ENCODE measurements at regions not wholly inside any gene's neighbourhood (a gene's known extent, or its start where the extent isn't known, plus 50 kb on each side); places are given as distances from the start of the nearest gene placed in this dataset.

DNA sequence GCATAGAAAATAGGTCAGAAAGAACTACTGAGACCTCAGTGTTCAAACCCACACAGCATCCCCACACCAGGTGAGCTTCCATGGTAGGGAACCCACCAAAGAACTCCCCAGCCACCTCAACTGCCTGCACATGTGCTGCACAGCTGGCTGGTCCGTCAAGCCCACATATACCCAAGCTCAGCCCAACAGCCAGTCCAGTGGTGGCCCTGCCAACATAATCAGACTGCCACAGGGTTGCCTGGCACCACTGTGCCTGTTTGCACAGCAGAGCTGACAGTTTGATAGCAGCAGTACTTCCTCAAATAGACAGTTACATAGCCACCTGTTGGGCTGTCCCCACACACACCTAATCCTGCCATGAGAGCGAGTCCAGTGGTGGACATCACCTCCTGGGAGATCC is 283.3 kb upstream of the PRMT6 start:
- no peaks in the 10 kb centered on the region for H3K36me3 ChIP-seq (replicated peaks in 1 of 2; ENCODE audit: control insufficient read depth in 2 of 2, insufficient read depth in 2 of 2, low read length in 2 of 2)
- H3K9me3 ChIP-seq (replicated peaks in 1 of 2; ENCODE audit: control insufficient read depth in 2 of 2, insufficient read depth in 1 of 2, low read depth in 1 of 2, low read length in 2 of 2), result peaks cover 0 to 6% of the 10 kb centered on the region in 2 donors
- H2BK120ac ChIP-seq (ENCODE audit: low read depth, low read length), result no peak overlapping the region
- H3K4me3 ChIP-seq (ENCODE audit: low read length in 2 of 2), result no peak overlapping the region
- no peak for DNase-seq (ENCODE audit: low spot score)
- H3K18ac ChIP-seq (ENCODE audit: low read length), result peak overlapping the region; percentile 53
- no CpG with 5 or more reads among the region's 2 CpGs for WGBS, 2 donors (ENCODE audit: extremely low coverage in 2 of 2, insufficient read length in 2 of 2, insufficient replicate concordance in 1 of 2)
- no peaks in the 10 kb centered on the region for H3K27me3 ChIP-seq (ENCODE audit: control insufficient read depth in 3 of 3, insufficient read depth in 3 of 3, low read depth in 1 of 3, low read length in 3 of 3)
- peaks cover 0 to 2% of the 10 kb centered on the region in 2 donors for H3K4me1 ChIP-seq (ENCODE audit: control insufficient read depth in 2 of 2, insufficient read depth in 1 of 2, low read depth in 1 of 2, low read length in 2 of 2)
- no peak overlapping the region for H2AFZ ChIP-seq (ENCODE audit: low read length)
- H3K4me2 ChIP-seq (ENCODE audit: insufficient read depth, low read length, poor library complexity, severe bottlenecking), result no peak overlapping the region
- H2BK15ac ChIP-seq (ENCODE audit: low read length), result no peak overlapping the region
- no peaks in the 10 kb centered on the region for H3K79me1 ChIP-seq (ENCODE audit: low read depth, low read length)
- H3K4ac ChIP-seq (ENCODE audit: low read length), result no peak overlapping the region
- H2BK5ac ChIP-seq (ENCODE audit: low read length), result no peak overlapping the region
- H3K9ac ChIP-seq (ENCODE audit: low read depth, low read length, poor library complexity), result no peak overlapping the region
- H3K14ac ChIP-seq (ENCODE audit: low read length), result peak overlapping the region; percentile 10
- no peak overlapping the region for H2AK5ac ChIP-seq (ENCODE audit: low read depth, low read length)
- no peak overlapping the region for H4K91ac ChIP-seq (ENCODE audit: low read depth, low read length, poor library complexity)
- H2BK12ac ChIP-seq (ENCODE audit: low read length), result no peak overlapping the region
- no peak overlapping the region for H4K8ac ChIP-seq (ENCODE audit: low read depth, low read length)
- H3K27ac ChIP-seq (replicated peaks; ENCODE audit: low read length), result no peak overlapping the region
- H3K23ac ChIP-seq (ENCODE audit: low read depth, low read length, poor library complexity), result no peak overlapping the region

DNA sequence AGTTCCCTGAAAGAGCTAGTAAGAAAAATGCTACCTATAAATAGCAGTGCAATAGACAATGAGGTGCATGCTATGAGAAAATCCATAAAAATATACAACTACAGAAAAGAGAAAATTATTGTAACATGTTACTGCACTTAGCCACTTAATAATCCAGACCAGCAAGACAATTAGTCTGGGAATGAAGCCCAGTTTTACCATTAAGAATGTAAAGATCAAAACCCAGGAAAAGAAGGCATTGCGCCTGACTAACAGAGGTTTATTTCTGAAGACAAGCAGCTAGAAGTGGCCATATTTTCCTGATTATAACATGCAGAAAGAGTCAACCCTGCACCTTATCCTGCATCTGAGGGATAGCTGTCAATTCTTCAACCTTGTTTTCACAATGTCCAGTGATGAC is 276.4 kb upstream of the PRMT6 start:
- H2BK5ac ChIP-seq (ENCODE audit: low read length), result no peak overlapping the region
- no peak overlapping the region for H2AK5ac ChIP-seq (ENCODE audit: low read depth, low read length)
- no peak overlapping the region for H2BK120ac ChIP-seq (ENCODE audit: low read depth, low read length)
- no peak overlapping the region for H3K4me3 ChIP-seq (ENCODE audit: low read length in 2 of 2)
- no peaks in the 10 kb centered on the region for H3K36me3 ChIP-seq (replicated peaks in 1 of 2; ENCODE audit: control insufficient read depth in 2 of 2, insufficient read depth in 2 of 2, low read length in 2 of 2)
- H4K8ac ChIP-seq (ENCODE audit: low read depth, low read length), result no peak overlapping the region
- no peak overlapping the region for H2AFZ ChIP-seq (ENCODE audit: low read length)
- no peak overlapping the region for H2BK12ac ChIP-seq (ENCODE audit: low read length)
- H3K9ac ChIP-seq (ENCODE audit: low read depth, low read length, poor library complexity), result no peak overlapping the region
- H3K4me1 ChIP-seq (ENCODE audit: control insufficient read depth in 2 of 2, insufficient read depth in 1 of 2, low read depth in 1 of 2, low read length in 2 of 2), result no peaks in the 10 kb centered on the region
- H3K4ac ChIP-seq (ENCODE audit: low read length), result no peak overlapping the region
- no peak overlapping the region for H3K14ac ChIP-seq (ENCODE audit: low read length)
- H3K79me1 ChIP-seq (ENCODE audit: low read depth, low read length), result no peaks in the 10 kb centered on the region
- no peak overlapping the region for H2BK15ac ChIP-seq (ENCODE audit: low read length)
- no CpG with 5 or more reads among the region's 1 CpG for WGBS, 2 donors (ENCODE audit: extremely low coverage in 2 of 2, insufficient read length in 2 of 2, insufficient replicate concordance in 1 of 2)
- no peak overlapping the region for H4K91ac ChIP-seq (ENCODE audit: low read depth, low read length, poor library complexity)
- H3K4me2 ChIP-seq (ENCODE audit: insufficient read depth, low read length, poor library complexity, severe bottlenecking), result no peak overlapping the region
- H3K27me3 ChIP-seq (ENCODE audit: control insufficient read depth in 3 of 3, insufficient read depth in 3 of 3, low read depth in 1 of 3, low read length in 3 of 3), result no peaks in the 10 kb centered on the region
- no peak overlapping the region for H3K27ac ChIP-seq (replicated peaks; ENCODE audit: low read length)
- no peak for DNase-seq (ENCODE audit: low spot score)
- H3K23ac ChIP-seq (ENCODE audit: low read depth, low read length, poor library complexity), result no peak overlapping the region
- no peak overlapping the region for H3K18ac ChIP-seq (ENCODE audit: low read length)
- no peaks in the 10 kb centered on the region for H3K9me3 ChIP-seq (replicated peaks in 1 of 2; ENCODE audit: control insufficient read depth in 2 of 2, insufficient read depth in 1 of 2, low read depth in 1 of 2, low read length in 2 of 2)

GRCh38 chr1:106780806-106781569 is 275.5 kb upstream of the PRMT6 start:
- no peak overlapping the region for H3K4ac ChIP-seq (ENCODE audit: low read length)
- no peak overlapping the region for H3K4me2 ChIP-seq (ENCODE audit: insufficient read depth, low read length, poor library complexity, severe bottlenecking)
- no peak overlapping the region for H3K14ac ChIP-seq (ENCODE audit: low read length)
- no peak overlapping the region for H3K18ac ChIP-seq (ENCODE audit: low read length)
- no peak overlapping the region for H4K8ac ChIP-seq (ENCODE audit: low read depth, low read length)
- H2AK5ac ChIP-seq (ENCODE audit: low read depth, low read length), result no peak overlapping the region
- no peaks in the 10 kb centered on the region for H3K27me3 ChIP-seq (ENCODE audit: control insufficient read depth in 3 of 3, insufficient read depth in 3 of 3, low read depth in 1 of 3, low read length in 3 of 3)
- H2BK5ac ChIP-seq (ENCODE audit: low read length), result no peak overlapping the region
- H4K91ac ChIP-seq (ENCODE audit: low read depth, low read length, poor library complexity), result no peak overlapping the region
- no peak overlapping the region for H2AFZ ChIP-seq (ENCODE audit: low read length)
- H3K79me1 ChIP-seq (ENCODE audit: low read depth, low read length), result no peaks in the 10 kb centered on the region
- H3K23ac ChIP-seq (ENCODE audit: low read depth, low read length, poor library complexity), result no peak overlapping the region
- H3K4me3 ChIP-seq (ENCODE audit: low read length in 2 of 2), result no peak overlapping the region
- H3K9ac ChIP-seq (ENCODE audit: low read depth, low read length, poor library complexity), result no peak overlapping the region
- no peaks in the 10 kb centered on the region for H3K4me1 ChIP-seq (ENCODE audit: control insufficient read depth in 2 of 2, insufficient read depth in 1 of 2, low read depth in 1 of 2, low read length in 2 of 2)
- H2BK12ac ChIP-seq (ENCODE audit: low read length), result no peak overlapping the region
- no peak for DNase-seq (ENCODE audit: low spot score)
- no CpG with 5 or more reads among the region's 1 CpG for WGBS, 2 donors (ENCODE audit: extremely low coverage in 2 of 2, insufficient read length in 2 of 2, insufficient replicate concordance in 1 of 2)
- H3K9me3 ChIP-seq (replicated peaks in 1 of 2; ENCODE audit: control insufficient read depth in 2 of 2, insufficient read depth in 1 of 2, low read depth in 1 of 2, low read length in 2 of 2), result no peaks in the 10 kb centered on the region
- H2BK15ac ChIP-seq (ENCODE audit: low read length), result no peak overlapping the region
- no peak overlapping the region for H3K27ac ChIP-seq (replicated peaks; ENCODE audit: low read length)
- H2BK120ac ChIP-seq (ENCODE audit: low read depth, low read length), result no peak overlapping the region
- H3K36me3 ChIP-seq (replicated peaks in 1 of 2; ENCODE audit: control insufficient read depth in 2 of 2, insufficient read depth in 2 of 2, low read length in 2 of 2), result no peaks in the 10 kb centered on the region

DNA sequence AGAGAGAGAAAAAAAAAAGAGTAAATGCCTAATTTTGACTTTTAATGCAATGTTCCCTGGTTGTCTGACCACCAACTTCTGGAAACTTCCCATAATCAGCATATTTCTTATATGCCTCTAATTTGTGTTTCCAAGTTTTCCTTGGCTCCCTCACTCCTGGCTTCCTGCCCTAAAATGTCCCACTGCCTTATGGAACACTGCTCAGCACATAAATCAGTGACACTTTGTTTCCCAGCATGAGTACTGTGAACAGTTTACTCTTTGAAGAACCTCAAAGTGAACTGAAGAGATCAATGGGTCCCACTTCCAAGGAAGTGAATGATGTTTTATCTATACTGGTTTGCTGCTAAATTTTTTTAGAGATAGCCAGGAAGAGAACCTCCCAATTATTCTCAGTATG is 271.3 kb upstream of the PRMT6 start:
- Histone ChIP-seq H2BK15ac (ENCODE audit: low read length) (no peak overlapping the region), H3K79me1 (ENCODE audit: low read depth, low read length) (no peaks in the 10 kb centered on the region), H3K4ac (ENCODE audit: low read length) (no peak overlapping the region), H3K4me3 (ENCODE audit: low read length in 2 of 2) (no peak overlapping the region), H3K4me2 (ENCODE audit: insufficient read depth, low read length, poor library complexity, severe bottlenecking) (no peak overlapping the region), H3K27ac (replicated peaks; ENCODE audit: low read length) (no peak overlapping the region), H3K4me1 (ENCODE audit: control insufficient read depth in 2 of 2, insufficient read depth in 1 of 2, low read depth in 1 of 2, low read length in 2 of 2) (no peaks in the 10 kb centered on the region), H3K9ac (ENCODE audit: low read depth, low read length, poor library complexity) (no peak overlapping the region), H4K91ac (ENCODE audit: low read depth, low read length, poor library complexity) (no peak overlapping the region), H3K14ac (ENCODE audit: low read length) (no peak overlapping the region), H2AK5ac (ENCODE audit: low read depth, low read length) (no peak overlapping the region), H3K23ac (ENCODE audit: low read depth, low read length, poor library complexity) (no peak overlapping the region), H2BK5ac (ENCODE audit: low read length) (no peak overlapping the region), H3K27me3 (ENCODE audit: control insufficient read depth in 3 of 3, insufficient read depth in 3 of 3, low read depth in 1 of 3, low read length in 3 of 3) (no peaks in the 10 kb centered on the region), H3K18ac (ENCODE audit: low read length) (no peak overlapping the region), H2BK120ac (ENCODE audit: low read depth, low read length) (no peak overlapping the region), H4K8ac (ENCODE audit: low read depth, low read length) (no peak overlapping the region), H3K9me3 (replicated peaks in 1 of 2; ENCODE audit: control insufficient read depth in 2 of 2, insufficient read depth in 1 of 2, low read depth in 1 of 2, low read length in 2 of 2) (no peaks in the 10 kb centered on the region), H2BK12ac (ENCODE audit: low read length) (no peak overlapping the region), H3K36me3 (replicated peaks in 1 of 2; ENCODE audit: control insufficient read depth in 2 of 2, insufficient read depth in 2 of 2, low read length in 2 of 2) (no peaks in the 10 kb centered on the region), H2AFZ (ENCODE audit: low read length) (no peak overlapping the region)
- DNase-seq (ENCODE audit: low spot score), result no peak
